ENCODE measurements at regions not wholly inside any gene's neighbourhood (a gene's known extent, or its start where the extent isn't known, plus 50 kb on each side); places are given as distances from the start of the nearest gene placed in this dataset.
"Not testable (repeated sequence)": the region's sequence is repeated elsewhere in the genome, so short reads cannot be mapped to it uniquely, and the experiment has no call there.

- not testable (repeated sequence) for DNase-seq (ENCODE audit: low spot score)
Observed at GRCh38 chr12:14032191-14032590, 50.8 kb upstream of the GRIN2B start.

DNA sequence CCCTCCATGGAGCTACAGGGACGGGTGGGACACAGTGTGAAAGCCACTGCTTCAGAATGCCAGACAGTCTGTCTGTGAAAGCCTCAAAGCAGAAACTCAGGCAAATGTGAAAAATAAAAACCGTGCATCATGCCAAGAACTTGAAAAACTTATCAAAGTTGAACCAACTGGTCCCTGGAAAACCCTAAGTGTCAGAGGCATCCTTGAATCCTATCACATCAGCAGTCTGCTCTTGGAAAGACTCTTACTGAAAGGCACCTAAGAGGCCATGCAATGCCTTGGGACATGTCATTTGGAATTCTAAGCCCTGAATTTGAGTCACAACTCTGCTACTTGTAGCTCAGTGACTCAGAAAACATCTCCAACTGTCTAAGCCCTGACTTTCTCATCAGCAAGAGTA is 62.4 kb upstream of the GRIN2B start:
- no peak for DNase-seq (ENCODE audit: low spot score)

DNA sequence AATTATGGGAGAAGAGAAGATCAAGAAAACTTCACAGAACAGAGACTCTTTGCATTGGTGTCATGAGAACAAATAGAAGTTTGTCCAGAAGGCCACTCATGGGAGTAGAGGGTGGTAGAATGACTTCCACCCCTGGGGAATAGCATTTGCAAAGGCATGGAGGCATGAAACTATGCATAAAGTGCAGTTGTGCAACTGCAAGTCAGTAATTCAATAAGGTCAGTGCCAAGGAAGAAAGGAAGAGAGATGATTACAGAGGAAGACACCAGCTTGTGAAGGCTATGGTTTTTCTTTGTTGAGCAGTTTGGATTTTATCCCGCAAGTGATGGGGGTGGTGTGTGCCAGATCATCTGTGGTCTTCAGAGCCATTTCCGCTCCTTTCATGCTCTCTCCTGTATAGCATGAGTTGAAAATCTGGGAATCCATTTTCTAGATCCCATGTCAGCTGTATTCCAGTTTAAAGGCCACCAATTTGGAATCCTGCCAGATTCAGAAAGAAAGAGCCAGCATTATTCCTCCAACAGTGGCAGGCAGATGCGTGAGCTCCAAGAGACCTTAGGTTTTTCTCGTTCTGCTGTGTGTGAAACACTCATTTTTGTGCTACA is 67.6 kb upstream of the GRIN2B start:
- DNase-seq (ENCODE audit: low spot score), result no peak

- DNase-seq (ENCODE audit: low spot score), result no peak
Observed at GRCh38 chr12:14057895-14058294, 76.5 kb upstream of the GRIN2B start.

DNA sequence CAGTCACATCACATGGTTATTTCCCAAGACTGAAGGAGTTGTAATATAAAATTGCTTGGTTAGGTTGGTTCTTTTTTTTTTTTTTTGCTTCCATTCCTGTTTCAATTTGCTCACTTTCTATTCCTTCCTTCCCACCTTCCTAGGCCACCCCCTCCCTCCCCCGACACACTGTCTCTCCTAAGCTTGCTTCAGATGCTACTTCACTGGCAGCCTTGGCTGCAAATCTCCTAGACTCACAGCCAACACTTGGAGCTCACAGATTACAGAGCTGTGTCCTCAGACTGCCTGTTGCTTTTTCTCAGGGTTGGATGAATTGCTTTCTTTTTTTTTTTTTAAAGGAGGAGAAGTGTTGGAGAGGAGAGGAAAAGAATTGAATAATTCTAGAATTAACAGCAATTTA is 77.3 kb upstream of the GRIN2B start:
- DNase-seq (ENCODE audit: low spot score), result no peak

DNA sequence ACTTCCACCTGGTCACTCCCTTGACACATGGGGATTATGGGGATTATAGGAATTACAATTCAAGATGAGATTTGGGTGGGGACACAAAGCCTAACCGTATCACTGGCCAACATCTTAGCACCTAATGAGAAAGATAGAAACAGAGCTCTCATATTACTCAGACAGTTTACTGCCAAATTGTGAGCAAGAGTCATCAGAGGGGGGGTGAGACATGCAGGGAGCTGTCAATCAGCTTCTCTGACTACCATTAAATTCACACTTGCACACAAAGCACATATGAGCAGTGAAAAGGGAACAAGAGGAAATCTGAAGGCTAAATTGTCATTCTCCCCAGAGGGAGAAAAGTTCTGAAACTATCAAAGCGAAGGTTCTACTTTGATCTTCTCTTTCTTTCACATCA is 78.1 kb upstream of the GRIN2B start:
- DNase-seq (ENCODE audit: low spot score), result no peak

GRCh38 chr12:14065616-14066015 is 84.2 kb upstream of the GRIN2B start:
- DNase-seq (ENCODE audit: low spot score), result no peak

- no peak for DNase-seq (ENCODE audit: low spot score)
Observed at GRCh38 chr12:14066021-14066420, 84.6 kb upstream of the GRIN2B start.

- no peak for DNase-seq (ENCODE audit: low spot score)
Observed at GRCh38 chr12:14068961-14069360, 87.6 kb upstream of the GRIN2B start.

DNA sequence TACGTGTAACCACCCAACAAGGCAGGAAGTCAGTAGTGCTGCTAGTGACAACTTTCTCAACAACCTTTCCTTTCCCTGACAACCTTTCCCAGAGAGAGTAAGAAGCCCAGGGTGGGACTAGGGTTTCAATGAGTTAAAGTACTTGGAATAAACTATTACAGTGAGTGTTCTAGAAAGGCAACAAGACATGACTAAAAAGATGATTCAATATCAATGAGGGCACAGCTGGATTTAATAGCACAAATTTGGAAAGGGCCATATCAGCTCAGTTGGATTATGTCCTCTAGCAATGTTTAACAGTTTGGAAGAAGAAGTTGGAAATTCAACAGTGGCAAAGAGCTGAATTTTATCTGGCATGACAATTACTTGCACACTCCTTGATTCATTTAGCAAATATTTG is 90.4 kb upstream of the GRIN2B start:
- no peak for DNase-seq (ENCODE audit: low spot score)

DNA sequence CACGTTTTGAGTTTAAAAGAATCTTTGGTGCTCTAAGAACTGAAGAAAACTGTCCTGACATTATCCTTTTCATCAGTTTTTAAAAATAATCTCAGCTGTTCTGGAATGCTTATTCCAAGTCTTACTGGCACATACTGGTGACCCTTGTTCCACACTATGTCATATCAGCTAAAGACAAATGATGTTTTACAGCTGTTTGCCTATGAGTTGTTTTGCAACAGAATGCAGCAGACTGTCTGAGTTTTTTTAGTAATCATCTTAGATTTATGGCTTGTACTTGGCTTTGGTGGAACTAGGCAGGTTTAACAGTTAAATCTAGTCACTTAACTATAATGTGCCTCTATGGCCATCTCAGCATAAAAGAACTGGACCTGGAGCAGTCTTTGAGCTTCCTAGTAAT is 91.6 kb upstream of the GRIN2B start:
- DNase-seq (ENCODE audit: low spot score), result no peak

DNA sequence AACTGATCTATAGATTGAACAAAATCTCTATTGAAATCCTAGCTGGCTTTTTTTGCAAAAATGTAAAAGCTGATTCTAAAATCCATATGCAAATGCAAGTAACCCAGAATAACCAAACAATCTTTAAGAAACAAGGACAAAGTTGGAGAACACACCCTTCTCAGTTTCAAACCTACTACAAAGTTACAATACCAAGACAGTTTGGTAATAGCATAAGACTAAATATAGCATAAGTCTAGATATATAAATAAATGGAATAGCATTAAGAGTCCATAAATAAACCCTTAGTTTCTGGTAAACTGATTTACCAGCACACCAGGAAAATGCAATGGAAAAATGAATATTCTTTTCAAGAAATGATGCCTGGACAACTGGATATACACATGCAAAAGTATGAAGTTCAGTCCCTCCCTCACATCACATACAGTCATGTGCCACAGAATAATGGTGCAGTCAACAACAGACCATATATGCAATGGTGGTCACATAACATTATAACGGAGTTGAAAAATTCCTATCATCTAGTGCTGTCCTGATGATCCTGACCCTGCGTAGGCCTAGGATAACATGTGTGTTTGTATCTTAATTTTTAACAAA is 94.5 kb upstream of the GRIN2B start:
- DNase-seq (ENCODE audit: low spot score), result no peak

GRCh38 chr12:14076538-14076937 is 95.1 kb upstream of the GRIN2B start:
- no peak for DNase-seq (ENCODE audit: low spot score)

DNA sequence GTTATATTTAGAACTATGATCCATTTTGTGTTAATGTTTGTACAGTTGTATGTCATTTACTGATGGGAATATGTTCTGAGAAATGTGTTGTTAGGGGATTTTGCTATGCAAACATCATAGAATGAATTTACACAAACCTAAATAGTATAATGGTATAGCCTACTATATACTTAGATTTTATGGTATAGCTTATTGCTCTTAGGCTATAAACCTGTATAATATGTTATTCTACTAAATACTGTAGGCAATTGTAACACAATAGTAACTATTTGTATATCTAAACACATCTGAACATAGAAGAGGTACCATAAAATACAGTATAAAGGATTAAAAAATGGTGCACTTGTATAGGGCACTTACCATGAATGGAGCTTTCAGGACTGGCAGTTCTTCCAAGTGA is 105.4 kb upstream of the GRIN2B start:
- DNase-seq (ENCODE audit: low spot score), result no peak

GRCh38 chr12:14099994-14100393 is 118.6 kb upstream of the GRIN2B start:
- no peak for DNase-seq (ENCODE audit: low spot score)

DNA sequence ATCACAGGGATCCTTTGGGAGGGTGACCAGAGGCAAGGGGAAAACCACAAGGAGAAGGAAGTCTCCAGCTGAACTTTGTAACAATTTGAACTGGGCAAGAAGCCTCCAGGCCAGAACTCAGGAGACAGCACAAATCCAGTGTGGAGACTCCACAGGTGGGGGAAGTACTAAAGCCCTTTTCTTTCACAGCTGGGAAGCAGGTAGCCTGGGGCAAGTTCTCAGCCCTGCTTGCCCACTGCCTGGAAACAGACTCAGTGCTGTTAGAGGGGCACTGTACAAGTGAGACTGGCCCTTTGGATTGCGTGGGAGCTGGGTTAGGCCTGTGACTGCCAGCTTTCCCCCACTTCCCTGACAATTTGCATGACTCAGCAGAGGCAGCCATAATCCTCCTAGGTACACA is 120.2 kb upstream of the GRIN2B start:
- not testable (repeated sequence) for DNase-seq (ENCODE audit: low spot score)

- no peak for DNase-seq (ENCODE audit: low spot score)
Observed at GRCh38 chr12:14111230-14111865, 129.9 kb upstream of the GRIN2B start.

DNA sequence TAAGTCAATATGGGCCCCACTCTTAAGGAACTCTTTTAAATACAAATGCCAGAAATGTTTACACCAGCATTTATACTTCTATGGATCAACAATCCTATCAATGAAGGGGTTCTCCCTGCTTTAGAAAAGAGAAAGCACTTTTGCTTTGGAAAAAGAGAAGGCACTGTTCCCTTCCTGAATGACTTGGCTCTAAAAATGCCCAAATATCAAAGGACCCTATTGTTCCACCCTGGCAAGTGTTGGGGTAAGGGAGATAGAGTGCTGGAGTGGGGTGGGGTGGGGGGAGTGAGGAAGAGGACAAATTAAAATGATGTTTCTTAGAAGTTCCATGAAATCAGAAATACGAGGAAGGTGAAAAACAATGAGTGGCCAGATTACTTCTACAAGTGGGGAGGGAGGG is 131.6 kb upstream of the GRIN2B start:
- no peak for DNase-seq (ENCODE audit: low spot score)

- DNase-seq (ENCODE audit: low spot score), result no peak
Observed at GRCh38 chr12:14126692-14127091, 145.3 kb upstream of the GRIN2B start.

DNA sequence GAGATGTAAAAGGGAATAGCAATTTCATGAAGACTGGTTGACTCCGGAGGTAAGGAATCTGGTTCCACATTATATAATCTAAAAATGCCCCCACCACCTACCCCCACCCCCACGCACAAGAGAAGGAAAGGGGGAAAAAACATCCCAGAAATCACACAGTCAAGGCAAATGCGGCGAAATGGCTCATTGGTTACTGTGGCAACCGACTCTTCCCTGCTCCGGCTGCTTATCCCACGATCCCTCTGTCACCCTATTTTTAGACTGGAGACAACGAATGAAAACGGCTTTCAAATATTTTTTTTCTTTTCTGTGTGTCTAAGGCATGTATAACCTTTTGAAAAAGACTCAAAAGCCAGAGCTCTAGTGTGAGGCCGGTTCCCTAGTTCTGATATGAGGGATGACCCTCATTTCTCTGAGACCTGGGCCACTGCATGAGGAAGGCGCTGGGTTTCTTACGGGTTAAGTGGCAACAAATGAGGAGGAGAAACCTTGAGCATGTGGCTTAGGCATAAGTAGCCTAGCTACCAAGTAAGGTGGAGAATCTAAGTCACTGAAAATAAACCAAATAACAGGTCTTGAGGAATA is 148.3 kb upstream of the GRIN2B start:
- no peak for DNase-seq (ENCODE audit: low spot score)

GRCh38 chr12:14135996-14136395 is 154.6 kb upstream of the GRIN2B start:
- DNase-seq (ENCODE audit: low spot score), result no peak

DNA sequence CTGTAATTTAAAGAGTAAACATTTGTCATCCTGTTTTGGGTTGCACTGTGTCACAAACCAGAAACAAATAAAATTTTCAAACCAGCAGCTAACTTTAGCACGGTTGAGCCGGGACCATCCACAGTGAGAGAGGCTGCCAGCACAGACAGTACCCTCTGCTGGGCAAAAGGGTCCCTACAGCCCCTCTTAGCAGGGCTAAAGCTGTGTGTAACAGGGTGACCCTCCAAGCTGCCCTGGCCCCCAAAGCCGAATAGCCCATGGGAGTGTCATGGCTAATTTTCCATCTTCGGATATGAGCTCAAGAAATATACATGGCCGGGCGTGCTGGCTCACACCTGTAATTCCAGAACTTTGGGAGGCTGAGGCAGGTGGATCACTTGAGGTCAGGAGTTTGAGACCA is 157.1 kb upstream of the GRIN2B start:
- DNase-seq (ENCODE audit: low spot score), result no peak

DNA sequence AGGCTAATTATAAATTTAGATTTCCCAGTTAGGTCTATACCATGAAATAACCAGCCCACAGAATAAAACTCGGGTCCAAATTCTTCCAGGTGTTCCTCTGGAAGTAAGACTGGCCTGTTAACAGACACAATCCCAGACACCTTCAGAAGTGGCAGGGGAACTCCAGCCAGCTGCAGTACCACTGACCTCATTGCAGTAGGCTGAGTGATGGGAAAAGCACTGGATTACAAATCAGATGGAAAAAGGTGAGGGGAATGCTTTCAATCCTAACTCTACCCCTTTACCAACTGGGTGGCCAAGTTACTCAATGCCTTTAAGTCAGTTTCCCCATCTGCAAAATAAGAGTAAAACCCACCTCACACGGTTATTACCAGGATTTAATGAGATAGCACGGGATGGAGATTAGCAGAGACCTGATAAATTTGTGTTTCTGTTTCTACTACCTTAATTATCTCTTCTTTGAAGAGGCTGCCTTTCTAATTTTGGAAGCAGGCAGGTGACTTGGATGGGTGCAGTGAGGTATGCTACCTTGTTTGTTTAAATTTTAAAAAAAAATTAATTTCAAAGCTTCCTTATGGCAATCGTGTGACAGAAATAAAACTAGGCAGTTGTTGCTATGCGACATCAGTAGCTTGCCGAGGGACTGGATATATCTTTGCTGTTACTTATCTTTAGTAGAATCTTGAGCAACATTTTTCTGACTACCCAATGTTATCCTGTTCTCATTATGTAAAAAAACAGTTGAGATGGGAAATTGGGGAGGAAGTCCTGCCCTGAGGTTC is 167.3 kb upstream of the GRIN2B start:
- no peak for DNase-seq (ENCODE audit: low spot score)

Data from CD4-positive, alpha-beta T cell treated with Interleukin-6 at 100 ng/mL for 8 hours (primary cell).